ENCODE measurements at regions not wholly inside any gene's neighbourhood (a gene's known extent, or its start where the extent isn't known, plus 50 kb on each side); places are given as distances from the start of the nearest gene placed in this dataset.

DNA sequence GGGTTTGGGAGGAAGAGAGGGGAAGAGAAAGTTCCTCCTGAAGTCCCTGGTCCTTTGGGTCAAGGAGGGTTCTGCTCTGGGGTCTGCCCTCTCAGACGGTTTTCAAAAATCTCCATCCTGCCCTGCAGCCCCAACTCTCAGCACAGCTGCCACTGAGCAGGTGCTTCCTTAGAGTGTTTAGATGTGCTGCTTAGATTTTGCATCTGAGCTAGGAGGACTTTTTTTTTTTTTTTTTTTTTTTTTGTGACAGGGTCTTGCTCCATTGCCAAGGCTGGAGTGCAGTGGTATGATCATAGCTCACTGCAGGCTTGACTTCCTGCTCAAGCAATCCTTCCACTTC is 324.9 kb upstream of the POU3F1 start:
- peaks cover 16% of the 10 kb centered on the region for H3K4me1 ChIP-seq (ENCODE audit: insufficient read depth, low read length)
- H3K9me3 ChIP-seq (ENCODE audit: control insufficient read depth, insufficient read depth, low read length) = peaks cover 10% of the 10 kb centered on the region
- H3K9ac ChIP-seq (ENCODE audit: low read depth, low read length) = no peak overlapping the region
- no peaks in the 10 kb centered on the region for H3K36me3 ChIP-seq (ENCODE audit: insufficient read depth, low read length)

DNA sequence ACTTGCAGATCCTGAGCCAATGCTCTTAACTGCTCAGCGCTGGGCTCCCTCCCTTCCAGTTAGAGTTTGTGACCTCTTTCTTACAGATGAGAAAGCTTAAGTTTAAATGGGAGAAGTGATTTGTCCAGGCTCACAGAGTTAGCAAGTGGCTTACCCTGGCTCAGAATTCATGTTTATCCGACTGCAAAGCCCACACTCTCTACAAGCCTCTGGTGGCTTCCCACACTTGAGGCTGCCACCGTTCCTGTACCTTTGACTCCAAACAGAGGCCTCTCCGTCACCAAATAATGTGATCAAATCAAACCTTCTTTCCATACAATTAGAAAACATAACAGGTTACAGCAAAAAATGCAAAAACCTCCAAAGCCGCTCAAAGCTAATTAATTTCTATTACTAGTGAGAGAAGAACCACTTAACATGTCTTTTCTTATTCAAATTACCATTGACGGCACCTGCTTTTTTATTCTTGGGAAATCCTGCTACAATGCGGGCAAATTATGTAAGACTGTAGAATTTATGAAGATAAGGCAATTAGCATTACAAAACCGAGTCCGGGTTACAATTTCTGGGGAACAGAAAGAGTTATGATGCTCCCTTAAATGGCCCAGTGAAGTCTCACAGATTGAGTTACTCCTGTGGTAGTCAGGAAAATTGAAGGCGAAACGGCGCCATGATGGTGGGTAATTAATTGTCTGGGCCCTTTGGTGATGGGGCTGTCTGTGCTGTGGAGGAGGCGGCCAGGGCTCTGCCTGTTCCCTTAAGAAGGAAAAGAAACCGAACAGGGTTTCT is 324.3 kb upstream of the POU3F1 start:
- Histone ChIP-seq H3K9ac (ENCODE audit: low read depth, low read length) (0 out of 2 replicates have a peak overlapping the region, but pooled peaks have one; percentile 6), H3K4me1 (ENCODE audit: insufficient read depth, low read length) (peaks cover 16% of the 10 kb centered on the region), H3K9me3 (ENCODE audit: control insufficient read depth, insufficient read depth, low read length) (peaks cover 8% of the 10 kb centered on the region), H3K36me3 (ENCODE audit: insufficient read depth, low read length) (no peaks in the 10 kb centered on the region)

DNA sequence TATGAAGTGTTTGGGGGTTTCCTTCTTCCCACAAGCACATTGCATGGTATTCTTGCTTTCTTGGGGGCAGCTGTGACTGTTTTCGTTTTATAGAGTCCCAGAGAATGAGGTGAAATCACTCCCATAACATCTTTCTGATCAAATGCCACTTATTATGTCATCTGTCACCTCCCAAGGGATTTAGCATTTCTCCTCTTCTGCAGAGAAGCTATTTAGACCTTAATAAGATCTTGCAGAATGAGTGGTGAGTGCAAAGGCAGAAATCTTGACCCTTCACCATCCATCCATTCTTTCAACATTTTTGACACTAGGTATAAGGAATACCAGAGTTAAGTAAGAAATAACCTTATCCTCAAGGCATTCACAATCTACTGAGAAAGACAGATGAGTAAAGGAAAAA is 318.6 kb upstream of the POU3F1 start:
- peaks cover 12% of the 10 kb centered on the region for H3K4me1 ChIP-seq (ENCODE audit: insufficient read depth, low read length)
- H3K36me3 ChIP-seq (ENCODE audit: insufficient read depth, low read length) = no peaks in the 10 kb centered on the region
- no peaks in the 10 kb centered on the region for H3K9me3 ChIP-seq (ENCODE audit: control insufficient read depth, insufficient read depth, low read length)
- no peak overlapping the region for H3K9ac ChIP-seq (ENCODE audit: low read depth, low read length)

DNA sequence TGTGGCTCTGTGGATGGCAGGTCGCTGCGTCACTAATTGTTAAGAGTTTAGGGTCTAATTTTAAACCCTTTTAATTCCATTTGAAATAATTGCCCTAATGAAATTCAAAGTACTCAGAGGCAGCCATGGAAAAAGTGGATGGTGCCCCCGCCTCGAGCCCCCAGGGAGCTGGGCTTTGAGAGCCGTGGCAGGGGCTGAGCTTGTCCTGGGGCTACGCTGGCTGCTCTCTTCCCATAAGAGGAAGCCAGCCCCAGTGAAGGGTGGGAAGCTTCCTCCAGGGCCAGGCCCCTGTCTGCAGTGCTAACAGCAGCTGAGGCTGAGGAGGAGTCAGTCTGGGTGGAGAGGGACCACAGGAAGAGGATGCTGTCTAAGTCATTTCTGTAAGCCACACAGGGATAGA is 315.0 kb upstream of the POU3F1 start:
- peaks cover 9% of the 10 kb centered on the region for H3K4me1 ChIP-seq (ENCODE audit: insufficient read depth, low read length)
- H3K36me3 ChIP-seq (ENCODE audit: insufficient read depth, low read length) = no peaks in the 10 kb centered on the region; the same call in 1 of the 2 replicates
- no peak overlapping the region for H3K9ac ChIP-seq (ENCODE audit: low read depth, low read length)
- H3K9me3 ChIP-seq (ENCODE audit: control insufficient read depth, insufficient read depth, low read length) = peaks cover 4% of the 10 kb centered on the region; the same call in 1 of the 2 replicates

DNA sequence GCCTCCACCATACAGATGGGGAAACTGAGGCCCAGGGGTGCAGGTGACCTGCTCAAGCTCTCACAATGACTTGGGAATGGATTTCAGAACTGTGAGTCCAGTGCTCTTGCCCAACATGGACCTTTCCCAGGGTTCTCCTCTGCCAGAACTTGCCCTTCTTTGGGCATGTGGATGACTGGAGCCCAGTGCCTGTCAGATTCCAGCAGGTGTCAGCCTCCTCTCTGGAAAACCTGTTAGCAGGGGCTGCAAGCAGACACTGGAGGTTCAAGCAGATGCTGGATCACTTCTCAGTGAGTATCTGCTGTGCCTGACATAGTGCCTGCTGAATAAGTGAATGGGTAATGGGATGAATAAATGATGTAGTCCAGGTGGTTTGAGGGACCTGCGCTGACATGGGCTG is 314.2 kb upstream of the POU3F1 start:
- Histone ChIP-seq H3K9me3 (ENCODE audit: control insufficient read depth, insufficient read depth, low read length) (peaks cover 4% of the 10 kb centered on the region; the same call in 1 of the 2 replicates), H3K36me3 (ENCODE audit: insufficient read depth, low read length) (no peaks in the 10 kb centered on the region; the same call in 1 of the 2 replicates), H3K9ac (ENCODE audit: low read depth, low read length) (no peak overlapping the region), H3K4me1 (ENCODE audit: insufficient read depth, low read length) (peaks cover 9% of the 10 kb centered on the region)

DNA sequence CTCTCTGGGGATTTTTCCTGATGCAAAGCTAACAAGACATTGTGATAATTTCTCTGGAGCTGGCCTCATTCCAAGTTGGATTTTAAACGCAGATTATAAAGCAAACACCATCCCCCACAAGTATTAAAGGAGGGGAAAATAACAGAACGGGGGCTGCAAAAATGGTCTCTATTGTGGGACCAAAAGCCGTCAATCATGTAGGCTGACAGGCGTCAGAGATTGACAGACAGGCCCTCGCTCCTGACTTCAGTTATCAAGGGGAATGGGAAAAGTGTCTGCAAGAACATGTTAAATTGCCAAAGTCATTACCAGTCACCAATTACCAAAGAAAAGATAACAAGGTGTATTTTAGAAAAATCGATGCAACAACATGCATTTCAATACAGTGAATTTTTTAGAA is 307.4 kb upstream of the POU3F1 start:
- H3K9ac ChIP-seq (ENCODE audit: low read depth, low read length) = no peak overlapping the region
- no peaks in the 10 kb centered on the region for H3K9me3 ChIP-seq (ENCODE audit: control insufficient read depth, insufficient read depth, low read length)
- H3K4me1 ChIP-seq (ENCODE audit: insufficient read depth, low read length) = peaks cover 7% of the 10 kb centered on the region
- no peaks in the 10 kb centered on the region; the same call in 1 of the 2 replicates for H3K36me3 ChIP-seq (ENCODE audit: insufficient read depth, low read length)

DNA sequence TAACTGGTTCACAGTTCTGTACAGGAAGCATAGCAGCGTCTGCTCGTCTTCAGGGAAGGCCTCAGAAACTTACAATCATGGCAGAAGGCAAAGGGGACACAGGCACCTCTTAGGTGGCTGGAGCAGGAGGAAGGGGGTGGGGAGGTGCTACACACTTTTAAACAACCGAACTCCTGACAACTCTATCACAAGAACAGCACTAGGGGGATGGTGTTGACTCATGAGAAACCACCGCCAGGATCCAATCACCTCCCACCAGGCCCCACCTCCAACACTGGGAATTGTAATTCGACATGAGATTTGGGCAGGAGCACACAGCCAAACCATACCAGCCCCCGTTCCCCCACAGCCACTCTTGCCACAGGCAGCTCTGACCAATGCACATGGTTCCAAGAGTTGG is 306.3 kb upstream of the POU3F1 start:
- Histone ChIP-seq H3K9me3 (ENCODE audit: control insufficient read depth, insufficient read depth, low read length) (no peaks in the 10 kb centered on the region; the same call in 1 of the 2 replicates), H3K36me3 (ENCODE audit: insufficient read depth, low read length) (no peaks in the 10 kb centered on the region; the same call in 1 of the 2 replicates), H3K4me1 (ENCODE audit: insufficient read depth, low read length) (peaks cover 7% of the 10 kb centered on the region), H3K9ac (ENCODE audit: low read depth, low read length) (no peak overlapping the region)

DNA sequence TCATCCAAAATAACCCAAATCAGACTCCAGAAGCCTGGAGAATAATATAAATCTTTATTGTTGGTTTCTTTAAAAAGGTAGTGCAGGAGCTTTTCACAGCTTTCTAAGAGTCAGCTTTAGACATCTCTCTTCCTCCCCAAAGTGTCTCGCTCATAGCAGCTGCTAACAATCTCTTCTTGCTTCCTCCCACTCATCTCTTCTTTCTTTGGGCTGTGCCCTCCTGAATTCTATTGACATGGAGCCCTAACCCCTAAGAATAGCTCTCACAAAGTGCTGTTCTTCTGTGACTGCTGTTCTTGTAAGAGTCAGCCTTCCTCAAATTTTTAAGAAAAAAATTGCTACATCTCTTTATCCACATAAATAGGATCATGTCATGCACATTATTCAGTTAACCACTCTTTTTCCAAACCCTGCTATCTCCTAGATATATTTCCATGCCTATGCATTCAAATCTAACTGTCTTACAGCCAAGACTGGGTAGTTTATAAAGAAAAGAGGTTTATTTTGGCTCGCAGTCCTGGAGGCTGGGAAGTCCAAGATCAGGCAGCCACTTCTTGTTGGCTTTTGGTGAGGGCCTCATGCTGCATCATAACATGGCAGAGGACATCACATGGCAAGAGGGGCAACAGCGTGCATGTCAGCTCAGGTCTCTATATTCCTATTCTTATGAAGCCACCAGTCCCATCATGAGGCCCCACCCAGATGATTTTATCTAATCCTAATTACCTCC is 301.0 kb upstream of the POU3F1 start:
- H3K9ac ChIP-seq (ENCODE audit: low read depth, low read length) = no peak overlapping the region
- H3K4me1 ChIP-seq (ENCODE audit: insufficient read depth, low read length) = 0 out of 2 replicates have a peak, but pooled peaks cover under 1% of the 10 kb centered on the region
- H3K9me3 ChIP-seq (ENCODE audit: control insufficient read depth, insufficient read depth, low read length) = peaks cover 11% of the 10 kb centered on the region
- H3K36me3 ChIP-seq (ENCODE audit: insufficient read depth, low read length) = no peaks in the 10 kb centered on the region

DNA sequence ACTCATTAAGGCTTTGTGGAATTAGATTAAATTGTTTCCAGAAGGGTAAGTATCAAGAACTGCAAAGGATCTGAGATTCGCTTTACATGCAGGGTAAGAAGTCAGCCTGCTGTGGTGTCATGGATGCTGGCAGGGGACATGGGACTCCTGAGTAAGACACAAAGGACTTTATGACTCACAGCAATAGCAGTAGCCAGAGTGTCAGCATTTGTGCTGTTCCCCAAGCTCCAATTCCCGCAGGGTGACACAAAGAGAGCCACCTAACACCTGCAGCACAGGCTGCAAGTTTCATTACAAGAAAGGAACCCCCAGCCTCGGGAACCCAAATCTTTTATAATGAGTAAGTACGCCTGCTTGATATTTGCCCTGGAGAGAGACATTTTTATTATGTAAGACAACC is 298.1 kb upstream of the POU3F1 start:
- Histone ChIP-seq H3K9ac (ENCODE audit: low read depth, low read length) (no peak overlapping the region), H3K4me1 (ENCODE audit: insufficient read depth, low read length) (no peaks in the 10 kb centered on the region), H3K9me3 (ENCODE audit: control insufficient read depth, insufficient read depth, low read length) (peaks cover 11% of the 10 kb centered on the region), H3K36me3 (ENCODE audit: insufficient read depth, low read length) (no peaks in the 10 kb centered on the region)

DNA sequence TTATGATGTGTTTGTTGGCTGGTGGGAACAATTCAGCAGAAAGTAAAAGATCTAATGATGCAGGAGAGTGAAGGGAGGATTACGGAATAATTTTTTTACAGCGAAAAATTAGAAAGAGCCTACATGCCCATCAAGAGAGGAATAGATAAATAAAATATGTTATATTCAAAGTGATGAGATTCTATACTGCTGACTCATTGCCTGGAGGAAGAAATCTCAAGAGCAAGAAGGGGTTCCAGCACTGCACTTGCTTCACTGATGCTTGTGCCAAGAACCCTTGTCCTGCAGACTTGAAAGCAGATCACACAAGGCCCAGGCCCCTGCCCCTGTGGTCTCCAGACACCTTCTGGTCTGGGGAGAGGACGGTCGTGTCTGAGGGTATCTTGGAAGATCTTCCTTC is 295.1 kb upstream of the POU3F1 start:
- H3K36me3 ChIP-seq (ENCODE audit: insufficient read depth, low read length) = no peaks in the 10 kb centered on the region
- H3K4me1 ChIP-seq (ENCODE audit: insufficient read depth, low read length) = peaks cover 8% of the 10 kb centered on the region; the same call in 1 of the 2 replicates
- peaks cover 7% of the 10 kb centered on the region for H3K9me3 ChIP-seq (ENCODE audit: control insufficient read depth, insufficient read depth, low read length)
- no peak overlapping the region for H3K9ac ChIP-seq (ENCODE audit: low read depth, low read length)

DNA sequence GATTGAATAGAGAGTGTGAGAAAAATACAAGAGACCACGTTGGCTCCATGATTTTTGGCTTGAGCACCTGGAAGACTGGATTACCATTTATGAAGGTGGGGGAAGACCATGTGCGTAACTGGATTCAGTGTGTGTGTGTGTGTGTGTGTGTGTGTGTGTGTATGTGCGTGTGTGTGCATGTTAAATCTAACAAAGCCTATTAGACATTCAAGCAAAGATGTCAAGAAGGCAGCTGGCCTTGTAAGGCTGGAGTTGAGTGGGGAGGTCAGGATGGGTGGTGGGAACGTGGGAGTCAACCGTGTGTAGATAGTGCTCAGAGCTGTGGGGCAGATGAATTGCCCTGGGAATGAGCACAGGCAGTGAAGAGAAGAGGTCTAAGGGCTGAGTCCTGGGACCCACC is 293.8 kb upstream of the POU3F1 start:
- Histone ChIP-seq H3K9ac (ENCODE audit: low read depth, low read length) (no peak overlapping the region), H3K4me1 (ENCODE audit: insufficient read depth, low read length) (peaks cover 8% of the 10 kb centered on the region; the same call in 1 of the 2 replicates), H3K9me3 (ENCODE audit: control insufficient read depth, insufficient read depth, low read length) (peaks cover under 1% of the 10 kb centered on the region), H3K36me3 (ENCODE audit: insufficient read depth, low read length) (no peaks in the 10 kb centered on the region)

DNA sequence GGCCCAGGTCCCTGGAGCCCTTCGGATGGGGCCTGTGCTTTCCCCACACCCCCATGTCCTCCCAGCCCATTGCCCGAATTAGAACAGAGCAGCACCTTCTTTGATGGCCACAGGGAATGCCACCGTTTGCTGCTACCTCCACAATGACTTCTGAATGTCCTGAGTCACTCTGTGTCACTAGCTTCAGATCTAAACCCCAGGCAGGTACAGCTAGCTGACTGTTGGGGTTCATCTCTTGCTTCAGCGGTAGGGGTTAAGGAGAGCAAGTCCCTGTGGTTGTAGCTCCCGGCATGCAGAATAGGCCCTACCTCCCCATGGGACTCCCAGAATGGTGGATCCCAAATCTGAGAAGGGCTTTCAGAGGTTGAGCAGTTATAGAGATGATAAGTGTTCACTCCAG is 291.1 kb upstream of the POU3F1 start:
- no peak overlapping the region for H3K9ac ChIP-seq (ENCODE audit: low read depth, low read length)
- H3K4me1 ChIP-seq (ENCODE audit: insufficient read depth, low read length) = peaks cover 8% of the 10 kb centered on the region; the same call in 1 of the 2 replicates
- no peaks in the 10 kb centered on the region for H3K9me3 ChIP-seq (ENCODE audit: control insufficient read depth, insufficient read depth, low read length)
- H3K36me3 ChIP-seq (ENCODE audit: insufficient read depth, low read length) = no peaks in the 10 kb centered on the region

DNA sequence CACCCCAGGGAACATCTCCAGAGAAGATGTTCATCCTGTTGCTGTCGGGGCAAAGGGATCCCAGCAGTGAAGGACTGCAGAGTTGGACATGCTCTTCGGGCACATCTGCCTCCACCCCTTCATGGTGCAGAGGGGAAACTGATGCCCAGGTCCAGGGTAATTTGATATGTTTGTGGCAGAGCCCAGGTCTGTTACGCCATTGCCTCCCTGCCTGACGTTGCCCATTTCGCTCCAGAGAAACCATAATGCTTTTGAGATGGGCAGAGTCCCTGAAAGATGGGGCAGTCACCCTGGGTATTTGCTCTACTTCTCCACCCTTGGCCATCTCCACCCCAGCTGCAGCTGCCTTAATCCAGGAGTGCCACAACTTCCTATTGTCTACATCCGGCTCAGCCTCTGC is 290.4 kb upstream of the POU3F1 start:
- Histone ChIP-seq H3K9me3 (ENCODE audit: control insufficient read depth, insufficient read depth, low read length) (no peaks in the 10 kb centered on the region), H3K9ac (ENCODE audit: low read depth, low read length) (no peak overlapping the region), H3K36me3 (ENCODE audit: insufficient read depth, low read length) (no peaks in the 10 kb centered on the region), H3K4me1 (ENCODE audit: insufficient read depth, low read length) (peaks cover 8% of the 10 kb centered on the region; the same call in 1 of the 2 replicates)

DNA sequence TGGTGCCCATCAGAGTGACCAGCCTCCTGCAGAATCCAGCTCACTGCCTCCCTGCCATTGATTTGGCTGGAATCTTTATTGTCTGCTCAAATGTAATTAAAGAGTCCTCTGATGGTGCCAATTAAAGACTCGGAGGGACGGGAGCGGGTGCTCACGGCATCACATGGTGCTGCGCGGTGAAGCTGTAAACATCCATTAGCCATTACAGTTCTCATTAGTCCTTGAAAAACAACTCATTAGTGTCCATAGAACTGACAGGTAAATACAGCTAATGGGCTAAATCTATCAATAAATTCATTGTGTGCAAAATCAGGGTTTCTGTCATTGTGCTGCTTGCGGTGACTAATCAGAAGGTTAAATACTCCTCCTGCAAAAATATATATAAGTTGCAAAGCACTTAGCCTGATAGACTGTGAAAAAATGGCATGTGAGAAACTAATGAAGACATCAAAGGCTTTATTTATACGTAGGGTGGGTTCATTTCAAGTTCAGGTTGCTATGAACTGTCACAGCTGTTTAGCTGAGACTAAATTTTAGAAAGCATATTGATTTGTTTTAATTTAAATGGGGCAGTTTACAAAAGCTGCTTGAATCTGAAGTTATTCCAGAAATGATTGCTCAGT is 289.8 kb upstream of the POU3F1 start:
- Histone ChIP-seq H3K4me1 (ENCODE audit: insufficient read depth, low read length) (peaks cover 8% of the 10 kb centered on the region; the same call in 1 of the 2 replicates), H3K9ac (ENCODE audit: low read depth, low read length) (no peak overlapping the region), H3K9me3 (ENCODE audit: control insufficient read depth, insufficient read depth, low read length) (no peaks in the 10 kb centered on the region), H3K36me3 (ENCODE audit: insufficient read depth, low read length) (no peaks in the 10 kb centered on the region)

All from ES-I3 (cell line).